HEK293T (cell line): ENCODE measurements at regions not wholly inside any gene's neighbourhood (a gene's known extent, or its start where the extent isn't known, plus 50 kb on each side); places are given as distances from the start of the nearest gene placed in this dataset.
"Not testable (repeated sequence)": the region's sequence is repeated elsewhere in the genome, so short reads cannot be mapped to it uniquely, and the experiment has no call there.

Source experiments
- ARNT ChIP-seq: fragments of 450-650 bp; IDR thresholded peaks from 2 replicates; pipeline ENCODE4 v1.6.1; 2017; ENCODE audit warnings: mild to moderate bottlenecking
- BHLHE40 ChIP-seq: fragments of 450-650 bp; IDR thresholded peaks from 2 replicates; pipeline ENCODE4 v1.6.1; 2016; ENCODE audit warnings: mild to moderate bottlenecking, moderate library complexity, borderline replicate concordance
- CTBP1 ChIP-seq: fragments of 450-650 bp; IDR thresholded peaks from 2 replicates; pipeline ENCODE4 v1.6.1; 2016; ENCODE audit warnings: borderline replicate concordance
- ELF4 ChIP-seq: fragments of 450-650 bp; IDR thresholded peaks from 2 replicates; pipeline ENCODE4 v1.6.1; 2017; ENCODE audit warnings: antibody characterized with exemption
- FOXA1 ChIP-seq: fragments of 450-650 bp; IDR thresholded peaks from 2 replicates; pipeline ENCODE4 v1.6.1; 2016; ENCODE audit warnings: mild to moderate bottlenecking
- FOXK2 ChIP-seq: fragments of 450-650 bp; IDR thresholded peaks from 2 replicates; pipeline ENCODE4 v1.6.1; 2016; ENCODE audit warnings: mild to moderate bottlenecking
- FOXM1 ChIP-seq: fragments of 450-650 bp; IDR thresholded peaks from 2 replicates; pipeline ENCODE4 v1.6.1; 2017; ENCODE audit warnings: mild to moderate bottlenecking, borderline replicate concordance
- HDGF ChIP-seq: fragments of 450-650 bp; IDR thresholded peaks from 2 replicates; pipeline ENCODE4 v1.6.1; 2017; ENCODE audit warnings: antibody characterized with exemption, borderline replicate concordance
- L3MBTL2 ChIP-seq: fragments of 450-650 bp; conservative IDR thresholded peaks from 2 replicates; pipeline ENCODE4 v1.6.1; 2016; ENCODE audit warnings: mild to moderate bottlenecking
- NFRKB ChIP-seq: fragments of 450-650 bp; IDR thresholded peaks from 2 replicates; pipeline ENCODE4 v1.6.1; 2016; ENCODE audit warnings: mild to moderate bottlenecking, moderate library complexity
- SP1 ChIP-seq: fragments of 450-650 bp; IDR thresholded peaks from 2 replicates; pipeline ENCODE4 v1.6.1; 2017
- TF ChIP-seq, protein P1 (sequence below): fragments of 450-650 bp; IDR thresholded peaks from 2 replicates; pipeline ENCODE4 v1.6.1; 2016

- TF ChIP-seq CTBP1, HDGF, NFRKB, SP1, BHLHE40, FOXM1, FOXK2, ELF4, ARNT, L3MBTL2, FOXA1: not testable (repeated sequence)
- TF ChIP-seq, protein P1, sequence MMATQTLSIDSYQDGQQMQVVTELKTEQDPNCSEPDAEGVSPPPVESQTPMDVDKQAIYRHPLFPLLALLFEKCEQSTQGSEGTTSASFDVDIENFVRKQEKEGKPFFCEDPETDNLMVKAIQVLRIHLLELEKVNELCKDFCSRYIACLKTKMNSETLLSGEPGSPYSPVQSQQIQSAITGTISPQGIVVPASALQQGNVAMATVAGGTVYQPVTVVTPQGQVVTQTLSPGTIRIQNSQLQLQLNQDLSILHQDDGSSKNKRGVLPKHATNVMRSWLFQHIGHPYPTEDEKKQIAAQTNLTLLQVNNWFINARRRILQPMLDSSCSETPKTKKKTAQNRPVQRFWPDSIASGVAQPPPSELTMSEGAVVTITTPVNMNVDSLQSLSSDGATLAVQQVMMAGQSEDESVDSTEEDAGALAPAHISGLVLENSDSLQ = not testable (repeated sequence)
Observed at GRCh38 chr20:30660982-30661381, 596.5 kb upstream of the DEFB115 start.
